ENCODE measurements at regions not wholly inside any gene's neighbourhood (a gene's known extent, or its start where the extent isn't known, plus 50 kb on each side); places are given as distances from the start of the nearest gene placed in this dataset.

DNA sequence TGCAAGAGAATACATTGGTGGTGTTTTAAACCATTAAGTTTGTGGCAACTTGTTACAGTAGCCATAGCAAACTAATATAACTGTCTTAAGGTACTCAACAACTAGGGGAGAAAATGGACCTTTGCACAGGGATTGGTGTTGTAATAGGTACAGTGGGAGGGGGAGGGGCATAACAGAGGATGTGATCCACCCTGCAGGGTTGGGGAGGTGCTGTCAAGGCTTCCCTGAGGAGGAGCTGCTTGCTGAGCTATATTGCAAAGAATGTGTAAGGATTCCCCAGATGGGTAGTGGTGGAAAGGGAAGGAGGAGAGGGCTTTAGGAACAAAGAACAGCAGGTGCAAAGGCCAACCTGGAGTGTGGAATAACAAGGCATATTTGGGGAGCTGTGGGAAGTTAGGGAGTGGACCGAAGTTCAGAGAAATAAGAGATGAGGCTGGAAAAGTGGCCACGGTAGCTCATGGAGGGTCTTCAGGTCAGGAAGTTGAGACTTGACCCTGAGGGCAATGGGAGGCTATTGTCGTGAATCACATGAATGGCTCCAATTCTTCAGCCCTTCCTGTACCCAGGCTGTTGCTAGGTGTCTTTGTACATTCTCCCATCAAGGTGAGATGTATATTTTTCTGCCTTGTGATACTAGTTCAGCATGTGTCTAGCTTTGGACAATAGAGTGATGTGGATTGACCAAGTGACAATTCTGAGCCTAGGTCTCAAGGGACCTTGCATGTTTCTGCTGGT is 168.6 kb upstream of the CSF3R start:
- ChIA-PET POLR2A (no interaction called here), CTCF (interaction anchor here (0.8 to 1.5 kb wide), 4 partner anchors 20 to 92 kb away, joined by 3 read pairs; no protein-coding TSS in a partner anchor)
- H3K4me3 ChIP-seq (ENCODE audit: low read depth, low read length): no peak overlapping the region
- TF ChIP-seq, protein P1, sequence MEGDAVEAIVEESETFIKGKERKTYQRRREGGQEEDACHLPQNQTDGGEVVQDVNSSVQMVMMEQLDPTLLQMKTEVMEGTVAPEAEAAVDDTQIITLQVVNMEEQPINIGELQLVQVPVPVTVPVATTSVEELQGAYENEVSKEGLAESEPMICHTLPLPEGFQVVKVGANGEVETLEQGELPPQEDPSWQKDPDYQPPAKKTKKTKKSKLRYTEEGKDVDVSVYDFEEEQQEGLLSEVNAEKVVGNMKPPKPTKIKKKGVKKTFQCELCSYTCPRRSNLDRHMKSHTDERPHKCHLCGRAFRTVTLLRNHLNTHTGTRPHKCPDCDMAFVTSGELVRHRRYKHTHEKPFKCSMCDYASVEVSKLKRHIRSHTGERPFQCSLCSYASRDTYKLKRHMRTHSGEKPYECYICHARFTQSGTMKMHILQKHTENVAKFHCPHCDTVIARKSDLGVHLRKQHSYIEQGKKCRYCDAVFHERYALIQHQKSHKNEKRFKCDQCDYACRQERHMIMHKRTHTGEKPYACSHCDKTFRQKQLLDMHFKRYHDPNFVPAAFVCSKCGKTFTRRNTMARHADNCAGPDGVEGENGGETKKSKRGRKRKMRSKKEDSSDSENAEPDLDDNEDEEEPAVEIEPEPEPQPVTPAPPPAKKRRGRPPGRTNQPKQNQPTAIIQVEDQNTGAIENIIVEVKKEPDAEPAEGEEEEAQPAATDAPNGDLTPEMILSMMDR (IDR thresholded peaks at IDR 0.05; ENCODE audit: insufficient read depth, low read length, missing control alignments): no peak
- no peak for DNase-seq (ENCODE audit: low read depth, low spot score)

DNA sequence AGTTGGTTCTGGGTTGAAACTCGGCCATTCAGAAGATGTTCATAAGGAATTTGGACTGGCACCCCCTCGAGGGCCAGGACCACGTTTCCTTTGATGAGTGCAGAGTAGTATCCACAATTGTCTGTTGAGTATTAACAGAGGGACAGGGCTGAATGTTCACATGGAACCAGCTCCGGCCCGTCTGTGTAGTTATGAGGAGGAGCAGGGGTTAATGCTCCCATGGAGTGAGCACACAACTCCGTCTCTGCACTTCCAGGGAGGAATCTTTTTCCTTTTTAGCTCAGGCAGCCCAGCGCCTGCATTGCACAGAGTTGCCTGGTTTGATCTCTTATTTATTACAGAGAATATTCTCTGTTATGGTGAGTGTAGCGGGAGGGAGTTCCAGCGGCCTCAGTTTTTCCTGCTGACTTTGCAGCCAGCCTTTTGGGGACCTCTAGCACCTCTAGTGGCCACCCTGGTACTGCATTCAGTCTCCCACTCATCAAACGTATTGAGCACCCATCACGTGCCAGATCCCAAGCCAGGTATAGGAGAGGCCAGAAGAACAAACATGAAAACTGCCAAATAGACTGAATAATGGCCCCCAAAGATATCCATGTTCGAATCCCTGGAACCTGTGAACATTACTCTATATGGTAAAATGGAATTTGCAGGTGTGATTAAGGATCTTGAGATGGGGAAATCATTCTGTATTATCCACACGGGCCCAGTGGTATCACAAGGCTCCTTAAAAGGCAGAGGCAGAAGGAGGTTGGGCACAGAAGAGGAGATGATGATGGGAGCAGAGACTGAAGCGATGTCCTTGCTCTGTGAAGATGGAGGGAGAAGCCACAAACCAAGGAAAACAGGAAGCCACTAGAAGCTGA is 167.7 kb upstream of the CSF3R start:
- DNase-seq (ENCODE audit: low read depth, low spot score): no peak
- ChIA-PET POLR2A (no interaction called here), CTCF (interaction anchor here (0.8 to 1.3 kb wide), 9 partner anchors 8 to 134 kb away, joined by 3 to 5 read pairs (median 3); no protein-coding TSS in a partner anchor)
- TF ChIP-seq, protein P1 (IDR thresholded peaks at IDR 0.05; ENCODE audit: insufficient read depth, low read length, missing control alignments): peak; percentile 84
- no peak overlapping the region for H3K4me3 ChIP-seq (ENCODE audit: low read depth, low read length)

DNA sequence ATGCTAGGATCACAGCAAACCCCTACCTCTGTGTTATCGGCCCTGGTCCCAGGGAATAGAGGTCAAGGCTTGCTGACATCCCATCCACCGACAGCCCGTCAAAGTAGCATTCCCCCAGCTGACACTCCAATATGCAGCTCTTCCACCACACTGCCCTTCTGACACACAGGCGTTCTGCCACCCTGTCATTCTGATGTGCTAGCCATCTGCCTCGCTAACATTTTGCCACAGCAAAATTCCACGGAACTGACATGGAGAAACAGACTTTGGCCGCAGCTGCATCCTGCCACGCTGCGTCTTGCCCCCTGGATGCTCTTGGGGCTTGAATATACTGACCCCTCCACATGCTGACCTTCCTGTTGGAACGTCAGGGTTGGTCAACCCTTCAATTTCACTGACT is 163.2 kb upstream of the CSF3R start:
- H3K4me3 ChIP-seq (ENCODE audit: low read depth, low read length): no peak overlapping the region
- TF ChIP-seq, protein P1 (IDR thresholded peaks at IDR 0.05; ENCODE audit: insufficient read depth, low read length, missing control alignments): no peak
- POLR2A ChIA-PET: no interaction called here
- DNase-seq (ENCODE audit: low read depth, low spot score): no peak
- CTCF ChIA-PET: no interaction called here

DNA sequence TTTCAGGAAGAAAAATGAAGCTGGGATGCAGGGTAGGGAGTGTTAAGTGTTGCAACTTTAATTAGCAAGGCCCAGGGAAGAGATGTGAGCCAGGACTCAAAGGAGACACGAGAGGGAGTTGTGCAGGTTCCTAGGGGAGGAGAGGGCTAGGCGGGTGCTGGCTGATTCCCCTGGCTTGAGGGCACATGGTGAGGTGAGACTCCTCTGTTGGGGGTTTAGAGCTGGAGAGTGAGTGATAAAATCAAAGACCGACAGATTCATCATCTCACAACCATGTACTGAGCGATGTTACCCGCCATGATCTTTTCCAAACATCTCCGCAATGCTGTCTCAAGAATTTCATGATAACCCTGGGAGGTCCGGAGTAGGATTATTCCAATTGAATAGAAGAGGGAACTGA is 161.8 kb upstream of the CSF3R start:
- POLR2A ChIA-PET: no interaction called here
- DNase-seq (ENCODE audit: low read depth, low spot score): no peak
- CTCF ChIA-PET: no interaction called here
- no peak overlapping the region for H3K4me3 ChIP-seq (ENCODE audit: low read depth, low read length)
- TF ChIP-seq, protein P1 (IDR thresholded peaks at IDR 0.05; ENCODE audit: insufficient read depth, low read length, missing control alignments): no peak

DNA sequence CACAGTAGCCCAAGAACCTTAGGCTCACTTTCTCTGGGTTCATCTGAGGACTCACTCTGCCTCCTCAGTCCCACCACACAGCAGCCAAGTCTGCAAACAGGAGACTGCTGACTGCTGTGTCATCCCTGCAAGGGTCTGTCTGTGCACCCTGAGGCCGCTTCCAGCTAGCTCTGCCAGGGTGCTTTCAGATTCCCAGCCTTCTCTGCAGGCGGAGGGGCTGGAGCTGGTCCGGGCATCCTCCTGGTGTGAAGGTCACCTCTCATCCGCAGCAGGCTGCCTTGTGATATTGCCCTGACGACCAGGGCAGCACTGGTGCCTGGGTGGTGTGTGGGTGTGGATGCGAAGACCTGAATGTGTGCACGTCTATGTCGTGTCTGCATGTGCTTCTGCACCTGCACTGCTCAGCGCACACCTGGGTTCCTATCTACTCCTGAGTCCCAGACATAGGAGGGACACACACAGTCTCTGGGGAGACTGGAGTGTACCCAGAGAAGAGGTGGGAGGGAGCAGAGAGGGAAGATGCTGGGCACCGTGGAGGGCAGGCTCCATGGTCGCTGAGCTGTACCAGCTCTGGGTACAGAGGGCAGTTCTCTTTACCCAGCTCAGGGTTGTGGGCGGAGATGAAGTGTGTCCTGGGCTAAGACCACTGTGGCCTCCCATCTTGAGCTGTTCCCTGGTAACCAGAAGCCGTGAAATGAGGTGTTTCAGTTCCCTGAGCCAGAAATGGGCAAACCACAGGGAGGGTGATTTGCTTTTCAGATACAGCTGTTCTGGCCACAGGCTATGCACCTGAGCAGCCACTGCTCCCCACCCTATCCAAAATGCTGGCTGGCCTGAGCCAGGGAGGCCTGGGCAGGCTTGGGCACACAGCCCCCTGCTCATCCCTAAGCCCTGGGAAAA is 160.9 kb upstream of the CSF3R start:
- POLR2A ChIA-PET: no interaction called here
- H3K4me3 ChIP-seq (ENCODE audit: low read depth, low read length): no peak overlapping the region
- DNase-seq (ENCODE audit: low read depth, low spot score): no peak
- TF ChIP-seq, protein P1 (IDR thresholded peaks at IDR 0.05; ENCODE audit: insufficient read depth, low read length, missing control alignments): no peak
- CTCF ChIA-PET: no interaction called here

Data from AG04449 (cell line).